Panc1 (cell line): ENCODE measurements at regions not wholly inside any gene's neighbourhood (a gene's known extent, or its start where the extent isn't known, plus 50 kb on each side); places are given as distances from the start of the nearest gene placed in this dataset.

ENCODE experiments used
- ATAC-seq: fragments of 200-7000 bp; cut with Tn5 transposase; 2 replicates; pipeline ENCODE4 v1.9.1; 2020; ENCODE audit warnings: mild to moderate bottlenecking, moderate library complexity
- BruUV-seq: library from RNA; stranded (reverse); fragments of 400-500 nt; replicated peaks from 2 replicates; lab custom pipeline; 2021; lab: Mats Ljungman, UMichigan
- CTCF ChIA-PET: fragments of 300-600 bp; sonication (Branson Sonifier 250); formaldehyde crosslinking; loops from one replicate; lab custom pipeline; 2022; ENCODE audit warnings: antibody characterized with exemption; lab: Charles Lee
- POLR2A ChIA-PET: fragments of 300-600 bp; sonication (Branson Sonifier 250); formaldehyde crosslinking; loops from one replicate; lab custom pipeline; 2022; ENCODE audit warnings: antibody characterized with exemption; lab: Charles Lee
- DNase-seq: peaks from one replicate; pipeline ENCODE4 v3.0.0-alpha.2; 2010; ENCODE audit warnings: low read depth, low spot score
- H3K27ac ChIP-seq: 2 replicates; pipeline ENCODE4 v1.5.1; 2011; ENCODE audit warnings: mild to moderate bottlenecking, low read length, inconsistent platforms
- H3K27me3 ChIP-seq: fragments of 200-500 bp; sonication (Bioruptor generic); 2 replicates; pipeline ENCODE4 v1.6.0; 2014; ENCODE audit warnings: low read length, inconsistent platforms; ENCODE audit not compliant: control insufficient read depth, insufficient read depth
- H3K36me3 ChIP-seq: fragments of 200-500 bp; sonication (Bioruptor generic); 2 replicates; pipeline ENCODE4 v1.5.1; 2014; ENCODE audit warnings: inconsistent platforms, mild to moderate bottlenecking, low read length, moderate library complexity; ENCODE audit not compliant: control insufficient read depth, insufficient read depth
- H3K4me1 ChIP-seq: 2 replicates; pipeline ENCODE4 v1.5.1; 2011; ENCODE audit warnings: inconsistent platforms, mild to moderate bottlenecking, low read length, moderate library complexity; ENCODE audit not compliant: control insufficient read depth, insufficient read depth
- H3K4me3 ChIP-seq, 2 experiments: 2 replicates each; pipeline ENCODE4 v1.5.1; 2011 to 2012; ENCODE audit warnings: low read depth in 2 of 2, low read length in 2 of 2, mild to moderate bottlenecking in 2 of 2, inconsistent platforms in 1 of 2, moderate library complexity in 1 of 2
- H3K9me3 ChIP-seq: fragments of 200-500 bp; sonication (Bioruptor generic); 2 replicates; pipeline ENCODE4 v1.5.1; 2014; ENCODE audit warnings: low read depth, mild to moderate bottlenecking, inconsistent platforms, low read length, moderate library complexity; ENCODE audit not compliant: control insufficient read depth, insufficient read depth
- POLR2AphosphoS5 ChIP-seq: IDR thresholded peaks from 2 replicates; pipeline ENCODE4 v1.6.1; 2012; ENCODE audit warnings: mild to moderate bottlenecking, low read depth, low read length, moderate library complexity
- SIN3A ChIP-seq: IDR thresholded peaks from 2 replicates; pipeline ENCODE4 v1.6.1; 2012; ENCODE audit warnings: low read depth, mild to moderate bottlenecking, low read length, moderate library complexity, borderline replicate concordance; ENCODE audit not compliant: insufficient read depth
- TCF7L2 ChIP-seq: IDR thresholded peaks from 2 replicates; pipeline ENCODE4 v1.6.1; 2011; ENCODE audit warnings: mild to moderate bottlenecking, low read depth, low read length, inconsistent platforms
- in situ Hi-C: cut with HindIII; loops from 2 replicates; pipeline ENCODE4 v1.10.0; 2016; ENCODE audit warnings: low sequenced_read_pairs, low pct_unique_long_range_greater_than_20kb
- intact Hi-C: fragments of 100-400 bp; cut with micrococcal nuclease; formaldehyde crosslinking; loops from one replicate; pipeline ENCODE4 v1.10.0; 2022; ENCODE audit not compliant: unreplicated experiment
- TF ChIP-seq, protein P1 (sequence below): fragments of 450-650 bp; IDR thresholded peaks from 2 replicates; pipeline ENCODE4 v1.5.1; 2017; ENCODE audit warnings: mild to moderate bottlenecking
- TF ChIP-seq, protein P2 (sequence below), 2 experiments: IDR thresholded peaks; 2 replicates each; pipeline ENCODE4 v1.6.1; 2011 to 2012; ENCODE audit warnings: low read depth in 2 of 2, control low read depth in 1 of 2, low read length in 1 of 2, mild to moderate bottlenecking in 1 of 2, moderate library complexity in 1 of 2; ENCODE audit not compliant: insufficient read depth in 1 of 2

DNA sequence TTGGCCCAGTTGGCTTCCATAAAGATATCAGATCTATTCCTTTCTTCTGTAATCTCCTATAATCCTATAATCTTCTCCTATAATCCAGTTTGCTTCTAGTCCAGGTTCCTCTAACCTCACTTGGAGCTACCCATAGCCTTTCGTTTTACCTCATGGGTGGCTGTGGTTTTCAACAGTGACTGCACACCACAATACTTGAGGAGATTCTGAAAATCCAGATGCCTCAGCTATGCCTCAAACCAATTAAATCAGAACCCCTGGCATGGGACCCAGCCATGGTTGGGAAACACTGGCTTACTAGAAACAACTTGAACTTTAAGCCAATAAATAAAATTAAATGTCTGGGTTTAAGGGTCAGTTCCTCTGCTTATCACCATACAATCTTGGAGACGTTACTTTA is 86.1 kb upstream of the NTRK3 start:
- DNase-seq (no peak), ATAC-seq (no peak)
- H3K36me3 ChIP-seq = no peaks in the 10 kb centered on the region
- in situ Hi-C loops = no loop called here
- no peaks in the 10 kb centered on the region for H3K4me1 ChIP-seq
- no peaks in the 10 kb centered on the region; the same call in 1 of the 2 replicates for H3K27me3 ChIP-seq
- no peak overlapping the region for H3K4me3 ChIP-seq
- no peaks in the 10 kb centered on the region for H3K9me3 ChIP-seq
- no peak overlapping the region for H3K27ac ChIP-seq
- TF ChIP-seq, protein P1, sequence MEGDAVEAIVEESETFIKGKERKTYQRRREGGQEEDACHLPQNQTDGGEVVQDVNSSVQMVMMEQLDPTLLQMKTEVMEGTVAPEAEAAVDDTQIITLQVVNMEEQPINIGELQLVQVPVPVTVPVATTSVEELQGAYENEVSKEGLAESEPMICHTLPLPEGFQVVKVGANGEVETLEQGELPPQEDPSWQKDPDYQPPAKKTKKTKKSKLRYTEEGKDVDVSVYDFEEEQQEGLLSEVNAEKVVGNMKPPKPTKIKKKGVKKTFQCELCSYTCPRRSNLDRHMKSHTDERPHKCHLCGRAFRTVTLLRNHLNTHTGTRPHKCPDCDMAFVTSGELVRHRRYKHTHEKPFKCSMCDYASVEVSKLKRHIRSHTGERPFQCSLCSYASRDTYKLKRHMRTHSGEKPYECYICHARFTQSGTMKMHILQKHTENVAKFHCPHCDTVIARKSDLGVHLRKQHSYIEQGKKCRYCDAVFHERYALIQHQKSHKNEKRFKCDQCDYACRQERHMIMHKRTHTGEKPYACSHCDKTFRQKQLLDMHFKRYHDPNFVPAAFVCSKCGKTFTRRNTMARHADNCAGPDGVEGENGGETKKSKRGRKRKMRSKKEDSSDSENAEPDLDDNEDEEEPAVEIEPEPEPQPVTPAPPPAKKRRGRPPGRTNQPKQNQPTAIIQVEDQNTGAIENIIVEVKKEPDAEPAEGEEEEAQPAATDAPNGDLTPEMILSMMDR = no peak
- TF ChIP-seq, protein P2, sequence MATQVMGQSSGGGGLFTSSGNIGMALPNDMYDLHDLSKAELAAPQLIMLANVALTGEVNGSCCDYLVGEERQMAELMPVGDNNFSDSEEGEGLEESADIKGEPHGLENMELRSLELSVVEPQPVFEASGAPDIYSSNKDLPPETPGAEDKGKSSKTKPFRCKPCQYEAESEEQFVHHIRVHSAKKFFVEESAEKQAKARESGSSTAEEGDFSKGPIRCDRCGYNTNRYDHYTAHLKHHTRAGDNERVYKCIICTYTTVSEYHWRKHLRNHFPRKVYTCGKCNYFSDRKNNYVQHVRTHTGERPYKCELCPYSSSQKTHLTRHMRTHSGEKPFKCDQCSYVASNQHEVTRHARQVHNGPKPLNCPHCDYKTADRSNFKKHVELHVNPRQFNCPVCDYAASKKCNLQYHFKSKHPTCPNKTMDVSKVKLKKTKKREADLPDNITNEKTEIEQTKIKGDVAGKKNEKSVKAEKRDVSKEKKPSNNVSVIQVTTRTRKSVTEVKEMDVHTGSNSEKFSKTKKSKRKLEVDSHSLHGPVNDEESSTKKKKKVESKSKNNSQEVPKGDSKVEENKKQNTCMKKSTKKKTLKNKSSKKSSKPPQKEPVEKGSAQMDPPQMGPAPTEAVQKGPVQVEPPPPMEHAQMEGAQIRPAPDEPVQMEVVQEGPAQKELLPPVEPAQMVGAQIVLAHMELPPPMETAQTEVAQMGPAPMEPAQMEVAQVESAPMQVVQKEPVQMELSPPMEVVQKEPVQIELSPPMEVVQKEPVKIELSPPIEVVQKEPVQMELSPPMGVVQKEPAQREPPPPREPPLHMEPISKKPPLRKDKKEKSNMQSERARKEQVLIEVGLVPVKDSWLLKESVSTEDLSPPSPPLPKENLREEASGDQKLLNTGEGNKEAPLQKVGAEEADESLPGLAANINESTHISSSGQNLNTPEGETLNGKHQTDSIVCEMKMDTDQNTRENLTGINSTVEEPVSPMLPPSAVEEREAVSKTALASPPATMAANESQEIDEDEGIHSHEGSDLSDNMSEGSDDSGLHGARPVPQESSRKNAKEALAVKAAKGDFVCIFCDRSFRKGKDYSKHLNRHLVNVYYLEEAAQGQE (IDR thresholded peaks at IDR 0.05; ENCODE audit: insufficient read depth in 1 of 2, low read depth in 2 of 2, low read length in 1 of 2) = no peak
- TF ChIP-seq SIN3A (no peak), TCF7L2 (no peak)
- POLR2A ChIA-PET = no interaction called here
- intact Hi-C loops = no loop called here
- CTCF ChIA-PET = interaction anchor here (0.6 kb wide), 1 partner anchor 238 kb away, joined by 4 read pairs; no protein-coding TSS in a partner anchor
- no TSS peak for BruUV-seq

DNA sequence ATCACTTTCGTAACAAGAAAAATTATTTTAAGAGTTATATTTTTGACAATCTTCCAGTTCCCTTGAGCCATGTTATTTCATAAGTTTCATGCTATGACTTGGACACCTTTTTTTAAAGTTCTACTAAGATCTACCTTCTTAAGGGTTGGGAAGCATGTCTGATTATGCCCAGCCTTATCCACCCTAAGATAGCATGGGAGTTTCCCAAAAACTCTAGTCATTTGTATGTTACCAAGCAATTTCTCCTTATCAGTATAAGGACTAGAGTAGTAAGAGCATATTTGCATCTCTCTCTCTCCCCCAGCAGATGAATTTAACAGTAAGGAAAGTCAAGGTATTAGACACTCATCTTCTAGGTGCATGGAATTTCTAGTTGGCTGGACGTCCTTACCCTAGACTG is 85.1 kb upstream of the NTRK3 start:
- Histone ChIP-seq H3K9me3 (no peaks in the 10 kb centered on the region), H3K36me3 (no peaks in the 10 kb centered on the region), H3K4me1 (no peaks in the 10 kb centered on the region), H3K27me3 (no peaks in the 10 kb centered on the region; the same call in 1 of the 2 replicates), H3K27ac (no peak overlapping the region), H3K4me3 (no peak overlapping the region)
- TF ChIP-seq, protein P2 (IDR thresholded peaks at IDR 0.05; ENCODE audit: insufficient read depth in 1 of 2, low read depth in 2 of 2, low read length in 1 of 2) = no peak
- TF ChIP-seq POLR2AphosphoS5 (no peak), TCF7L2 (no peak), SIN3A (no peak)
- TF ChIP-seq, protein P1 = no peak
- in situ Hi-C loops = no loop called here
- POLR2A ChIA-PET = no interaction called here
- intact Hi-C loops = no loop called here
- BruUV-seq = no TSS peak
- CTCF ChIA-PET = no interaction called here
- ATAC-seq (no peak), DNase-seq (no peak)
